Limb (tissue), 2 donors: ENCODE measurements at regions not wholly inside any gene's neighbourhood (a gene's known extent, or its start where the extent isn't known, plus 50 kb on each side); places are given as distances from the start of the nearest gene placed in this dataset.
"Not testable (repeated sequence)": the region's sequence is repeated elsewhere in the genome, so short reads cannot be mapped to it uniquely, and the experiment has no call there.

Source experiments
- DNase-seq, 2 donors: peaks; one replicate each; pipeline ENCODE4 v3.0.0-alpha.2; 2016; ENCODE audit errors: extremely low spot score in 2 of 2

DNA sequence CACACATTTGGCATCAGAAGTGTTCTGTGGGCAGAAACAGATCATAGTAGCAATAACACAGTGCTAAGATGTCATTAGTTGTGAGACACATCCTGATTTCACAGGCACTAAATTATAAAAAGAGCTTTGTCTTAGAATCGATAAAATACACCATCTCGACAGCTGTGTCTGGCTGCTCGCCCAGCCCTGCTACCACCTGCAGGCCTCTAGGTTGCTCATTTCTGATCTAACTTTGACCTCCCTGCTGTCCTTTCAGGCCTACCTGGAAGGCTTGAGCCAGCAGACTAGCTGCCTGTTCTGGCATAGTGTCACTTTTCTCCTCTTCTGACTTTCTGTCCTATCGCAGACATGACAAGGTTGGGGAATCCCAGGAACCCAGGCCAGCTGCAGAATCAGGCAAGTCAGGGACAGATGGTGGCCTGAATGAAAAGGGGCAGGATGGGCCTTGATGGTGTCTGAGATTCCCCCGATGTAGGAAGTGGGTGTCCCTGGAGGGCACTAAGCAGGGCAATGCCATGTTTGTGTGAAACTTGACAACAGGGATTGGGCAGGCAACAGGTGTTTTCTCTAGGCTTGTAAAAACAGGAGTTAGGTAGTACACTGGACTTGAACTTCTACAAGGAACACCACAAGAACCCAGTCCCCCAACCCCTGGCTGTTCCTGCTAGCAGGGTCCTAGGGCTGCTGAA lies 66.6 kb upstream of the RHOU start:
- DNase-seq, result no peak

DNA sequence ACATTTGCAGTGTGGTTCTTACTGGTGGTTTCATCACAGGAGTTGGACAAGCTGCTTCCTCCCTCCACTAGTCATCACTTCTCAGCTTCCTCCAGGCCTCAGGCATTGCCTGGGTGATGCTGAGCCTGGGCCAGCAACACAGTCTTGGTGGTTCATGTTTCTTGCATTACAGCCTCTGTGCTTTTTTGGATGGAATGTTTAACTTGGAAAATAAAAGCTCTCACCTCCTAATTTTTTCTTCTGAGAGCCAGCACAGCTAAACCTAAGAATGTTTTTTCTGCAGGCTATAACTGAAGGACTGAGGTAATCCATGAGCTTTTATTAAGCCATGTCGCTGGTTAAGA lies 66.1 kb upstream of the RHOU start:
- DNase-seq, result peak in 1 of 2 donors; percentile 35

DNA sequence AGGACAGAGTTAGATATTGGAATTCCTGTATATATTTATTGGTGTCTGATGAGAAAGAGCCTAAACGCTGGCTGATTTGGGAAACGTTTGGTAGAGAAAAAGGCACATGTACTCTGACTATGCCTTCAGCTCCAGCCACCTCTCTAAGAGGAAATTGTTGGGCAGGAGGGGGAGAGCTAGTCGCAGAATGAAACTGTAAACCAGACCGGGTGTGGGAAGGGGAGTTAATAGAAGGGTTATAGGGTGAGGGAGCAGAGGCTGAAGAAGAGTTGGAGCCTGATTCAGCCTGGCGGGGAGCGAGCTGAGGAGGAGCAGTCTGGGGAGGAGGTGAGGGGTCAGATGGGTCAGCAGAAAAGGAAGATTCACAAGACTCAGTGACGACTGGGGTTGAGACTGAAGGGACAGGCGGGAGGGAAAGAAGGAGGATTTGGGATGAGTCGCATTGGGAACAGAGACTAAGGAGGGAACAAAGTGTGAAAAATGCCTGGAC lies 54.2 kb upstream of the RHOU start:
- not testable (repeated sequence) for DNase-seq

DNA sequence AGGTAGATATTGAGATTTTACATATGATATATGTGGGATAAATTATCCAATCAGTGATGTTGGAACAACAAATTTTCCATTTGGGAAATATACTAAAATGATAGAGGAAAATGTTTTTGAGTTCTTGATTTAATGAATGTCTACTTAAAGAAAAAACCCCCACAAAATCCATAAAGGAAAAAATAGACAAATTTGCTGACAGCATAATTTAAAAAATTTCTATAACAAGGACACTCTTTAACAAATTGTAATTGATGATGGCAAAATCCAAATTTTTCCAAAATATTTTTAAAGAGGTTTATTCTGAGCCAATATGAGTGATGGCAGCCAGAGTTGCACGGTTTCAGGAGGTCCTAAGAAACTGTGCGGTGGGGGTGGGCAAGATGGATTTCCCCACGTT lies 51.9 kb upstream of the RHOU start:
- no peak for DNase-seq

DNA sequence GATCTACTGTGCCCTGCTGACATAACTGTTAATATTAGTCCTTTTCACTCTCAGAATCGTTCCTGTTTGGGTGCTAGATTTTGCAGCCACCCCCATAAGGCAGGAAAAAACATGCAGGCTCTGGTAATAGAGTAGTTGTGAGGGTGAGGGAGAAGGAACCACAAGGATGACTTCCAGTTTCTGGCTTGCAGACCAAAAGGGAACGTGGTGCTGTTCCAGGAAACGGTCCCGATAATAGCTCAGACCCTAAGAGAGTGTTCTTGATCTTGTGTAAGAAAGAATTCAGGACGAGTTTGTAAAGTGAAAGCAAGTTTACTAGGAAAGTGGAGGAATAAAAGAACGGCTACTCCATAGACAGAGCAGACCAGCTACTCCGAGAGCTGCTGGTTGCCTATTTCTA lies 50.7 kb upstream of the RHOU start:
- no peak for DNase-seq

DNA sequence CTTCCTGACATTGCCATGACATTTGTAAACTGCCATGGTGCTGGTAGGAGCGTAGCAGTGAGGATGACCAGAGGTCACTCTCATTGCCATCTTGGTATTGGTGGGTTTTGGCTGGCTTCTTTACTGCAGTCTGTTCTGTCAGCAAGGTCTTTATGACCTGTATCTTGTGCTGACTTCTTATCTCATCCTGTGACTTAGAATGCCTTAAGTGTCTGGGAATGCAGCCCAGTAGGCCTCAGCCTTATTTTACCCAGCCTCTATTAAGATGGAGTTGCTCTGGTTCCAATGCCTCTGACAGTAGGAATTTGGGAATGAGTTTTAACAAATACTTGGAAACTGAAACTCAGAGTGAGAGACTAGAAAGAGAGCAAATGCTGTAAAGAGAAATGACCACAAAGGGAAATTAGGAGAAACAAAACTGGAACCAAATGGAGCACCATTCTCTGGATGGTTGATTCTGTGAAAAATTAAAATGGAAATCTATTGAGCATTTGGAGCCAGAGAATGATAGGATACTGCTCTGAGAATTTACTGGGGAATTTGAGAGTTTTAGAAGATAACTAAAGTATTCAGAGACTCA lies 50.1 kb upstream of the RHOU start:
- DNase-seq, result no peak
